Suppressor macrophage (primary cell): ENCODE measurements at regions not wholly inside any gene's neighbourhood (a gene's known extent, or its start where the extent isn't known, plus 50 kb on each side); places are given as distances from the start of the nearest gene placed in this dataset.
A peak's percentile ranks its signal among the peaks of the same experiment; 100 is the strongest.

ENCODE experiments used
- DNase-seq, 4 experiments: peaks; one replicate each; pipeline ENCODE4 v3.0.0-alpha.2; 2020 to 2022

GRCh38 chr14:32254952-32255679 is 52.0 kb upstream of the RNU6-8 start:
- DNase-seq, result peak; percentile 64 to 78 (median 73)

DNA sequence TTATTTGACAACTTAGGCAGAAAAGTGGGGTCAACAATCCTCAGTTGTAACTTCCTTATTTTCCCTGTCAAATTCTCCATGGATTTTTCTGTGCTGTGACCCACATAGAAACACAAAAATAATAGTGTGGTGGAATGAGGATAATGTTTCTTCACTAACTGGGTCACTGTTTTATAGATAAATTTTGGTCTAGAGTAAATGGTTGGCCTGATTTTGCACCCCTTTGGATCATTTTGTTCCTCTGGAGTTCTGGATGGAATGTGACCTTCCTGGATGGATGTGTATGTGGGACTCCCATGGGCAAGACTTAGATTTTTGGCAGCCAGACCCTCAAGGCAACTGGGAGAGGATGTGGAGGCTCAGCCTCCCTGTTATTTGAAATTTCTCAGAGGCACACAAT is 52.7 kb upstream of the RNU6-8 start:
- no peak for DNase-seq

GRCh38 chr14:32256576-32256975 is 53.5 kb upstream of the RNU6-8 start:
- DNase-seq, result no peak

DNA sequence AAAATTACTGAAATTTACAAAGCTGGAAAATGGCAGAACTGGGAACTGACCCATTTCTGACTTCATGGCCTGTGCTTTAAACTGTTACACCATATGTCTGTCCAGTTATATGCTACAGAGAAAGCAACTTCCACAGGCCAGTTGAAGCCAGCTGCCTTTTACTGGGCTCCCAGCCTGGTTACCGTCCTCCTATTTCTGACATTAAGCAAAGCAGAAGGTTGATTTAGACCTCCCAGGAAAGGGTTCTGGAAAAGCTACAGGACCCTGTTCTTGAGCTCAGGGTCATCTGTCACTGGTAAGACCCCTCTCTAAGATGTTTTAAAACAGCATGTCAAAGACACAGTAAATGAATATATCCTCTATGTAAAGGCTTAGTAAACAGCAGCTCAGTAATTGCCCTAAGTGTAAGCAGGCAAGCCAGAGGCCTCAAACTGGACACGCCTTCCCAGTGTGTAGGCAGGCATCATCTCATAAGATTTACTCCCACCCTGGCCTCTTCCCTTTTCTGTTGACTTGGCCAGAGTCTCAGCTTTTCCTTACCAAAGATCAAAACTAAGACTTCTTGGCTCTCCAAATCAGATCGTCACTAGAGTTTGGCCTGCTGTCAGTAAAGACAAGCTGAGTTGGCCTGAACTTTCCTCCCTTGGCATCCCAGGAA is 55.4 kb upstream of the RNU6-8 start:
- peak; percentile 54 to 78 (median 74) for DNase-seq

GRCh38 chr14:32259368-32260013 is 56.4 kb upstream of the RNU6-8 start:
- DNase-seq, result peak in 3 of 4 experiments; percentile 20 to 58 (median 30)

DNA sequence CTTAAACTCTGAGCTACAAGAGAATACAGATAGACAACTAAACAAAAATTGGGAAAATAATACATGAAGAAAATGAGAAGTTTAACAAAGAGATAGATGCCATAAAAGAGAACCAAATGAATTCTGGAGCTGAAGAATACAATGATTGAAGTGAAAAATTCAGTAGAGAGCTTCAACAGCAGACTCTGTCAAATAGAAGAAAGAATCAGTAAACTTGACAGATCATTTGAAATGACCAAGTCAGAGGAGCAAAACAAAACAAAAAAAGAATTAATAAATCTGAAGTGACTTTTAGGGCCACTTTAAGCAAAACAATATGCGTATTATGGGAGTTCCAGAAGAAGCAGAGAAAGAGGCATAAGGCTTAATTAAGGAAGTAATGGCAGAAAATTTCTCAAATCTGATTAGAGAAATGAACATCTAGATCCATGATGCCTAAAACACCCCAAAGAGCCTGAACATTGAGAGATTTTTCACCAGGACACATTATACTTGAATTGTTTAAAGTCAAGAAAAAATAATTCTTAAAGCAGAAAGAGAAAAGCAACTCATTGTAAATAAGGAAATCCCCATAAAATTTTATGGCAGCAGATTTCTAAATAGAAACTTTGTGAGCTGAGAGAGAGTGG is 61.0 kb upstream of the RNU6-8 start:
- no peak for DNase-seq

- no peak for DNase-seq
Observed at GRCh38 chr14:32265584-32265983, 62.5 kb upstream of the RNU6-8 start.

DNA sequence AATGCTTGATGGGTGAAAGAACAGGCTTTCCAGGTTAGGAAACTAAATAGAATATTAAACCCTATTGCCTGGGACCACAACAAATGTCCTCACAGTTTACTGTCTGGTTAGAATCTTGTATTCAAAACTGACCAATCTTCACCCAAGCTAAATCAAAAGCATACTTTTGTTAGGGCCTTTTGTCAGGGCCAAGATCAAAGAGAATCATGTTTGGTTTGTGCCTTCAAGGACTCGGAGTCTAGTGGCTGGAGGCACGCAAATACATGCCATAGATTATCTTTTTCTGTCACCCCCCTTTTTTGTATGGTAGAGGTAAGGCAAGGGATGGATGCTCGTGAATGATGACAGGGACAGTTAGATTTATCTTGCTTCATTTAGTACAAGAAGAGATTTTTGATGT is 51.1 kb upstream of the AKAP6 start:
- DNase-seq, result no peak
